ENCODE measurements at regions not wholly inside any gene's neighbourhood (a gene's known extent, or its start where the extent isn't known, plus 50 kb on each side); places are given as distances from the start of the nearest gene placed in this dataset.

GRCh38 chr2:8080063-8080462 is 601.8 kb upstream of the ID2 start:
- CTCF ChIA-PET: no interaction called here
- Histone ChIP-seq H3K27ac (ENCODE audit: extremely low read depth, low read depth, low read length) (no peak overlapping the region), H3K4me3 (ENCODE audit: low read depth, low read length) (no peak overlapping the region), H3K4me1 (ENCODE audit: control insufficient read depth, insufficient read depth, low read length) (no peaks in the 10 kb centered on the region), H3K9me3 (ENCODE audit: control insufficient read depth, insufficient read depth, low read depth, low read length) (no peaks in the 10 kb centered on the region), H3K36me3 (ENCODE audit: control insufficient read depth in 2 of 2, insufficient read depth in 1 of 2, low read length in 2 of 2) (no peaks in the 10 kb centered on the region)
- TF ChIP-seq HIC1 (tag by site-specific recombination; IDR thresholded peaks at IDR 0.05): no peak
- no peak for TF ChIP-seq ZNF133 (tag by site-specific recombination; IDR thresholded peaks at IDR 0.05)
- TF ChIP-seq ZNF768 (tag by site-specific recombination; IDR thresholded peaks at IDR 0.05): no peak
- no peak for TF ChIP-seq ZNF544 (tag by site-specific recombination; IDR thresholded peaks at IDR 0.05)
- no peak for TF ChIP-seq REPIN1 (tag by site-specific recombination; IDR thresholded peaks at IDR 0.05; ENCODE audit: low read depth)
- no peak for TF ChIP-seq ZNF138 (tag by site-specific recombination; IDR thresholded peaks at IDR 0.05; ENCODE audit: borderline replicate concordance)
- no peak for TF ChIP-seq ZNF132 (tag by site-specific recombination; IDR thresholded peaks at IDR 0.05; ENCODE audit: borderline replicate concordance)
- no peak for TF ChIP-seq ZBTB11 (tag by site-specific recombination; conservative IDR thresholded peaks at IDR 0.05; ENCODE audit: low read depth)
- no peak for TF ChIP-seq SETDB1 (IDR thresholded peaks at IDR 0.05; ENCODE audit: insufficient read length, low read length)
- no peak for TF ChIP-seq ZNF423 (tag by site-specific recombination; IDR thresholded peaks at IDR 0.05)
- no peak for TF ChIP-seq KLF7 (tag by site-specific recombination; IDR thresholded peaks at IDR 0.05; ENCODE audit: borderline replicate concordance)
- no peak for TF ChIP-seq ZBTB8A (tag by site-specific recombination; IDR thresholded peaks at IDR 0.05)
- TF ChIP-seq ZNF600 (tag by site-specific recombination; IDR thresholded peaks at IDR 0.05): no peak
- TF ChIP-seq ZNF10 (tag by site-specific recombination; IDR thresholded peaks at IDR 0.05): no peak
- TF ChIP-seq ZNF311 (tag by site-specific recombination; IDR thresholded peaks at IDR 0.05; ENCODE audit: borderline replicate concordance): no peak
- no peak for TF ChIP-seq ELK4 (IDR thresholded peaks at IDR 0.05; ENCODE audit: borderline replicate concordance, low read depth, low read length)
- no peak for TF ChIP-seq ZNF26 (tag by site-specific recombination; IDR thresholded peaks at IDR 0.05)
- no peak for TF ChIP-seq ZNF560 (tag by site-specific recombination; IDR thresholded peaks at IDR 0.05; ENCODE audit: borderline replicate concordance)
- TF ChIP-seq ZNF677 (tag by site-specific recombination; IDR thresholded peaks at IDR 0.05): no peak
- TF ChIP-seq ZNF843 (tag by site-specific recombination; IDR thresholded peaks at IDR 0.05): no peak
- POLR2A ChIA-PET: no interaction called here
